ENCODE measurements at regions not wholly inside any gene's neighbourhood (a gene's known extent, or its start where the extent isn't known, plus 50 kb on each side); places are given as distances from the start of the nearest gene placed in this dataset.

DNA sequence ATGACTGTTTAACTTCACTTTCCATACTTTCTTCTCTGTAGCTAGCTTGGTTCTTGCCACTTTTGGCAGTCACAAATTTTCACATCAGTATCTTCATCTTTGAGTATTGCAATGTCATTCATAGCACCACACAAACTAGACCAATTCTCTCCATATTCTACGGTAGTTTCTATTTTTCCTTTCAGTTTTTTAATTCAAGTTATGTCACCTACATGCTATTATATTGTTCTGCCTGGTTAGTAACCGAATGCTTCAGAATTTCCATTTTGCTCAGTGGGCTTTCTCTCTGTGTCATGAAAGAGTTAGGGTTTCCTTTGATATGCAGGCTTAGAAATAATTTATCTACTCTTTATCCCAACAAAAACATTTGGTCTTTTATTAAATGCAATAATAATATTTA is 896.5 kb downstream of the GATA3 start:
- no peak for TF ChIP-seq EZH2 (IDR thresholded peaks at IDR 0.05; ENCODE audit: low read length)
- TF ChIP-seq, protein P1, sequence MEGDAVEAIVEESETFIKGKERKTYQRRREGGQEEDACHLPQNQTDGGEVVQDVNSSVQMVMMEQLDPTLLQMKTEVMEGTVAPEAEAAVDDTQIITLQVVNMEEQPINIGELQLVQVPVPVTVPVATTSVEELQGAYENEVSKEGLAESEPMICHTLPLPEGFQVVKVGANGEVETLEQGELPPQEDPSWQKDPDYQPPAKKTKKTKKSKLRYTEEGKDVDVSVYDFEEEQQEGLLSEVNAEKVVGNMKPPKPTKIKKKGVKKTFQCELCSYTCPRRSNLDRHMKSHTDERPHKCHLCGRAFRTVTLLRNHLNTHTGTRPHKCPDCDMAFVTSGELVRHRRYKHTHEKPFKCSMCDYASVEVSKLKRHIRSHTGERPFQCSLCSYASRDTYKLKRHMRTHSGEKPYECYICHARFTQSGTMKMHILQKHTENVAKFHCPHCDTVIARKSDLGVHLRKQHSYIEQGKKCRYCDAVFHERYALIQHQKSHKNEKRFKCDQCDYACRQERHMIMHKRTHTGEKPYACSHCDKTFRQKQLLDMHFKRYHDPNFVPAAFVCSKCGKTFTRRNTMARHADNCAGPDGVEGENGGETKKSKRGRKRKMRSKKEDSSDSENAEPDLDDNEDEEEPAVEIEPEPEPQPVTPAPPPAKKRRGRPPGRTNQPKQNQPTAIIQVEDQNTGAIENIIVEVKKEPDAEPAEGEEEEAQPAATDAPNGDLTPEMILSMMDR (optimal IDR thresholded peaks at IDR 0.05 in 1 of 3, IDR thresholded peaks at IDR 0.05 in 1 of 3, conservative IDR thresholded peaks at IDR 0.05 in 1 of 3; ENCODE audit: extremely low read depth in 1 of 3, insufficient read depth in 2 of 3, low read length in 3 of 3), result no peak
- H4K20me1 ChIP-seq (ENCODE audit: control insufficient read depth, extremely low read depth, insufficient read depth, low read length), result no peaks in the 10 kb centered on the region
- no peak overlapping the region for H3K9ac ChIP-seq (ENCODE audit: control insufficient read depth, extremely low read depth, insufficient read depth, low read length)
- no peaks in the 10 kb centered on the region for H3K9me3 ChIP-seq (ENCODE audit: control insufficient read depth, low read depth, low read length)
- H3K36me3 ChIP-seq (ENCODE audit: control insufficient read depth in 2 of 2, extremely low read depth in 1 of 2, insufficient read depth in 2 of 2, low read length in 2 of 2), result no peaks in the 10 kb centered on the region
- H3K4me3 ChIP-seq (ENCODE audit: control insufficient read depth in 2 of 3, extremely low read depth in 1 of 3, insufficient read depth in 2 of 3, low read depth in 1 of 3, low read length in 3 of 3), result no peak overlapping the region
- no peaks in the 10 kb centered on the region for H3K27me3 ChIP-seq (ENCODE audit: control insufficient read depth, extremely low read depth, insufficient read depth, low read length)
- H3K4me1 ChIP-seq (ENCODE audit: control insufficient read depth, extremely low read depth, insufficient read depth, low read length), result no peaks in the 10 kb centered on the region
- no peak for DNase-seq (ENCODE audit: low read depth, low spot score)
- no peak for FAIRE-seq
- no peaks in the 10 kb centered on the region for H3K9me1 ChIP-seq (ENCODE audit: control insufficient read depth, extremely low read depth, insufficient read depth, low read length)
- H3K27ac ChIP-seq (ENCODE audit: control insufficient read depth, insufficient read depth, low read length), result no peak overlapping the region
- dilution Hi-C loops (cut with MboI; ENCODE audit: extremely low pct_ligation_motif_present, low sequenced_read_pairs), result no loop called here
- H3K4me2 ChIP-seq (ENCODE audit: control insufficient read depth, extremely low read depth, insufficient read depth, low read depth, low read length), result no peak overlapping the region
- H3K79me2 ChIP-seq (ENCODE audit: control insufficient read depth, insufficient read depth, low read length), result no peaks in the 10 kb centered on the region
- no peak overlapping the region for H2AFZ ChIP-seq (ENCODE audit: control insufficient read depth, low read length)

GRCh38 chr10:8951440-8952089 is 897.1 kb downstream of the GATA3 start:
- Histone ChIP-seq H3K36me3 (ENCODE audit: control insufficient read depth in 2 of 2, extremely low read depth in 1 of 2, insufficient read depth in 2 of 2, low read length in 2 of 2) (no peaks in the 10 kb centered on the region), H3K27ac (ENCODE audit: control insufficient read depth, insufficient read depth, low read length) (no peak overlapping the region), H3K27me3 (ENCODE audit: control insufficient read depth, extremely low read depth, insufficient read depth, low read length) (no peaks in the 10 kb centered on the region), H3K4me1 (ENCODE audit: control insufficient read depth, extremely low read depth, insufficient read depth, low read length) (no peaks in the 10 kb centered on the region), H3K9me1 (ENCODE audit: control insufficient read depth, extremely low read depth, insufficient read depth, low read length) (no peaks in the 10 kb centered on the region), H3K79me2 (ENCODE audit: control insufficient read depth, insufficient read depth, low read length) (no peaks in the 10 kb centered on the region), H3K9ac (ENCODE audit: control insufficient read depth, extremely low read depth, insufficient read depth, low read length) (no peak overlapping the region), H3K4me2 (ENCODE audit: control insufficient read depth, extremely low read depth, insufficient read depth, low read depth, low read length) (no peak overlapping the region), H2AFZ (ENCODE audit: control insufficient read depth, low read length) (no peak overlapping the region), H3K4me3 (ENCODE audit: control insufficient read depth in 2 of 3, extremely low read depth in 1 of 3, insufficient read depth in 2 of 3, low read depth in 1 of 3, low read length in 3 of 3) (no peak overlapping the region), H3K9me3 (ENCODE audit: control insufficient read depth, low read depth, low read length) (no peaks in the 10 kb centered on the region), H4K20me1 (ENCODE audit: control insufficient read depth, extremely low read depth, insufficient read depth, low read length) (no peaks in the 10 kb centered on the region)
- DNase-seq (ENCODE audit: low read depth, low spot score) (no peak), FAIRE-seq (no peak)
- dilution Hi-C loops (cut with MboI; ENCODE audit: extremely low pct_ligation_motif_present, low sequenced_read_pairs), result no loop called here
- no peak for TF ChIP-seq EZH2 (IDR thresholded peaks at IDR 0.05; ENCODE audit: low read length)
- TF ChIP-seq, protein P1 (optimal IDR thresholded peaks at IDR 0.05 in 1 of 3, IDR thresholded peaks at IDR 0.05 in 1 of 3, conservative IDR thresholded peaks at IDR 0.05 in 1 of 3; ENCODE audit: extremely low read depth in 1 of 3, insufficient read depth in 2 of 3, low read length in 3 of 3), result no peak
